Muscle of leg (tissue), 3 donors: ENCODE measurements at regions not wholly inside any gene's neighbourhood (a gene's known extent, or its start where the extent isn't known, plus 50 kb on each side); places are given as distances from the start of the nearest gene placed in this dataset.

Source experiments
- DNase-seq: peaks from one replicate; pipeline ENCODE4 v3.0.0; 2013
- H3K27ac ChIP-seq: one replicate; pipeline ENCODE4 v1.5.1; 2013; ENCODE audit warnings: mild to moderate bottlenecking, low read length, control low read depth
- H3K27me3 ChIP-seq: one replicate; pipeline ENCODE4 v1.6.1; 2013; ENCODE audit warnings: low read length; ENCODE audit not compliant: control insufficient read depth, insufficient read depth
- H3K36me3 ChIP-seq: one replicate; pipeline ENCODE4 v1.6.1; 2013; ENCODE audit warnings: low read length; ENCODE audit not compliant: control insufficient read depth, insufficient read depth
- H3K4me1 ChIP-seq: one replicate; pipeline ENCODE4 v1.6.1; 2013; ENCODE audit warnings: low read length; ENCODE audit not compliant: control insufficient read depth, insufficient read depth
- H3K4me3 ChIP-seq: one replicate; pipeline ENCODE4 v1.5.1; 2013; ENCODE audit warnings: low read length, control low read depth
- H3K9me3 ChIP-seq: replicated peaks from 2 replicates; pipeline ENCODE4 v1.6.1; 2013; ENCODE audit warnings: low read depth, low read length; ENCODE audit not compliant: control insufficient read depth
- WGBS: methylation state at CpG from one replicate; pipeline ENCODE4 v1.1.5; 2013; ENCODE audit warnings: missing lambda C conversion rate; ENCODE audit not compliant: insufficient coverage; 5-methylcytosine and 5-hydroxymethylcytosine counted together

DNA sequence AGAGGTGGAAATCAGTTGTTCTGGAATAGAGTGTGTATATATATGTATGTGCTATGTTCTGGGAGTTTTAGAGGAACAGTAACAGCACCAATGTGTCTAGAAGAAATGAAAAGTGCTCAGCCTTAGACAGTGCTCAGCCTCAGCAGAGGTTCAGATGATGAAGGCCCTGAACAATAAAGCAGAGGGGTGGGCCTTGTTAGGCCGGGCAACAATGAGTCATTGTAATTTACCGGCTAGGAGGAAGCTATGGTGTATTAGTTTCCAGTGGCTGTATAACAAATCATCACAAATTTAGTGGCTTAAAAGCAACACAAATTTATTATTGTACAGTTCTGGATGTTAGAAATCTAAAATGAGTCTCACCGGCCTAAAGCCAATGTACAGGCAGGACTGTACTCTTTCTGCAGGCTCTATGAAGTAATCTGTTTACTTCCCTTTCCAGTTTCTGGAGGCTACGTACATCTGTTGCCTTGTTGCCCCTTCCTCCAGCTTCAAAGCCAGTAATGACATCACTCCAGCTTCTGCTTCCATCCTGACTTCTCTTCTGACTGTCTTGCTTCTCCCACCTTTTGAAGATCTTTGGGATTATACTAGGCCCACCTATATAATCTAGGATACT, 84.6 kb downstream of the CH25H start:
- Histone ChIP-seq H3K27me3 (no peaks in the 10 kb centered on the region), H3K4me3 (no peak overlapping the region), H3K9me3 (no peaks in the 10 kb centered on the region), H3K27ac (peak overlapping the region; percentile 71), H3K36me3 (no peaks in the 10 kb centered on the region), H3K4me1 (no peaks in the 10 kb centered on the region)
- 33% methylated on average over 2 of the region's 4 CpGs for WGBS
- DNase-seq = peak; percentile 69

GRCh38 chr10:89121764-89122020, 85.4 kb downstream of the CH25H start:
- Histone ChIP-seq H3K36me3 (no peaks in the 10 kb centered on the region), H3K4me1 (no peaks in the 10 kb centered on the region), H3K9me3 (no peaks in the 10 kb centered on the region), H3K27ac (no peak overlapping the region), H3K27me3 (no peaks in the 10 kb centered on the region), H3K4me3 (no peak overlapping the region)
- no peak for DNase-seq

DNA sequence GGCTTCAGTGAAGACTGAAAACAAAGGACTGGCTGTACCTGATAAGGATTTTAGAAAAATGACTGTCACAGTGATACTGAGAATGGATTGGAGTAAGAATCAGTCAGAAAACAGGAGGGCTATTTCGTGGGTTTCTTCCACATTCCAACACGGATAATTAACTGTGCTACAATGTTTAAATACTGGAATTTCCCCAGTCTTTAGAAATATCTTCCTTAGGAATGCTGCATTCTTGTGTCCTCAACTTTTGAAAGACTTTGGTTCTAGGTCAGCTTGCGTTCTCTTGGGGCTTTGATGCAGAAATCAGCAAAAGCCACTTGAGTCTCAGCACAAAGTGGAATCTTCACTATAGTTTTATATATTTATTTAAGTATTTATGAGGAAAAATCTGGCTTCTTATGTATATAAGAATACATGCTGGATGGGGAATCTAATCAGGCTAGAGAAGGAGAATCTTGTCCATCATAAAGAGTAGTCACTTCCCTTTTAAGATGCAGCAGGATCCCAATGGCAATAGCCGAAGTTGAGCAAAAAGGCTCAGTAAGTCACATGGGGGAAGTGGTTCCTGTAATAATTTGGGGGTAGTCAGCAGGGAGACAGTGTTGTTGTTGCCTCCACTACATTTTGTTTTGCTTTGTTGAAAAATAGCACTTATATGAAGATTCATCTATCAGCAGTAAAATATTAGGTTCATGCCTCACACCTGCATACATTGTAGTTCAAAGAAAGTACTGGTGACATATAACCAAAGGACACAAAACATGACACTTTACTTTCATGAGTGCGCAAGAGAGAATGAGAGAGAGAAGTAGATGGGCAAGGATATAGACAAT, 86.0 kb downstream of the CH25H start:
- Histone ChIP-seq H3K4me1 (no peaks in the 10 kb centered on the region), H3K4me3 (no peak overlapping the region), H3K36me3 (no peaks in the 10 kb centered on the region), H3K27me3 (no peaks in the 10 kb centered on the region), H3K27ac (no peak overlapping the region), H3K9me3 (no peaks in the 10 kb centered on the region)
- WGBS = no CpG with 5 or more reads among the region's 5 CpGs
- DNase-seq = peak; percentile 47

DNA sequence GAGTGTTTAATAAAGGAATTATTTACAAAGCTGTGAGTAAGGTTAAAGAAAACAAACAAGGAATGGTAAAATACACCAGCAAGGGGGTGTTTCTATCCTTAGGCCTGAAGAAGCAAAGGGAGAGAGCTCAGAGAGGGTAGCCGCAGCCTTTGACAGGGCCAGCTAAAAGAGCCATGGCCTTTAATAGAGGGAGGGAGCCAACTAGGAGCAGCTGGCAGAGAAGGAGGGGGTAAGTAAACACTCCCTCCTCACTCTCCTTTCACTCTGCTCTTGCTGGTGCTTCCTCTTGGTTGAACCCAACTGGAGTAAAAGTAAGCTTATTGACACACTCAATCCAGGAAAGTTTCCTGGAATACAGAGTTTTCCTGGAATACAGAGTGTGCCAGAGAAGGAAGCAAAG, 87.5 kb downstream of the CH25H start:
- H3K4me1 ChIP-seq = no peaks in the 10 kb centered on the region
- no peak for DNase-seq
- H3K27ac ChIP-seq = no peak overlapping the region
- 100% methylated on average over 1 of the region's 1 CpG for WGBS
- no peaks in the 10 kb centered on the region for H3K36me3 ChIP-seq
- no peaks in the 10 kb centered on the region for H3K27me3 ChIP-seq
- H3K9me3 ChIP-seq = no peaks in the 10 kb centered on the region
- no peak overlapping the region for H3K4me3 ChIP-seq

DNA sequence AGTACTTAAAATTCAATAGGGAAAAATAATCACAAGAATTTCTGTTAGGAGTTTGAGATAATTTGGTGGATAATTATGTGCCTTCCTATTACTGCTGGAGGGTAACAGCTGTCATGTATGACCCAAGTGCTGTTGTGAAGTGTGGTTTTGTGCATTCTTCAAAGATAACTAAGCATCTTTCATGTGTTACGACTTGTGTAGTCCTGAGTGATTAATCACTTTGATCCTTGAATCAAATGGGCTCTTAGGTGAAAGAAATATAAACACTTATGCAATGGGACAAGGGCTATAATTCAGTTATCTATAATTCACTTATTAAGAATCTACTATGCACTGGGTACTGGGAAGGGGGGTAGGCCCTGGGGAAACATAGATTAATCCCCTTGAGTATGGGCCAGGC, 89.0 kb downstream of the CH25H start:
- WGBS = no CpG with 5 or more reads among the region's 1 CpG
- no peak overlapping the region for H3K4me3 ChIP-seq
- no peaks in the 10 kb centered on the region for H3K36me3 ChIP-seq
- H3K27me3 ChIP-seq = no peaks in the 10 kb centered on the region
- no peaks in the 10 kb centered on the region for H3K4me1 ChIP-seq
- no peaks in the 10 kb centered on the region for H3K9me3 ChIP-seq
- DNase-seq = no peak
- H3K27ac ChIP-seq = no peak overlapping the region

DNA sequence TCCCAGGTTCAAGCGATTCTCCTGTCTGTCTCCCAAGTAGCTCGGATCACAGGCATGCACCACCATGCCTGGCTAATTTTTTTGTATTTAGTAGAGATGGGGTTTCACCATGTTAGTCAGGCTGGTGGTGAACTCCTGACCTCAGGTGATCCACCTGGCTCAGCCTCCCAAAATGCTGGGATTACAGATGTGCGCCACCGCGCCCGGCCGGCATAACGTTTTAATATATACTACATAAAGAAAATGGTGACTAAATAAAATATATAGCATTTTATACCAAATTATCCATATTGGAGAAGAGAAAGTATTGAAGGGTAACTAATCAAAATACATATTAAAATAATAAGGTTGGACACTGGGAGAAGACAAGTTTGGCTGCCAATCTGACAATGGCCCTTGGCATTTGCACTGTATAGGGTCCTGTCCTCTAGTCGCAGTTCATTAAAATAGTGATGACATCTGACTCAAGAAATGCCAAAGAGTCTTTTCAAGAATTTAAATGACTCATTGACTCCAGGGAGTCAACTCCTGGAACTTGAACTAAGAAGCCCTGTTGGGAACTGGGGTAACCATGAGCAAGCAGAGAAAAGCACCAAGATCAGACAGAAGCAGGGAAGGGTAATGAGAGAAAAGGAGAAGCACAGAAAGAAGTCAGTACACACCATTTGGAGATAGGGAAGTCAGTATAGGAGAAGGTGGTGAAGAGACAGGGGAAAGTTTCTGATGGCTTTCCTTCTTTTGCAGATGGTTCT, 91.1 kb downstream of the CH25H start:
- WGBS = 64% methylated on average over 1 of the region's 9 CpGs
- no peaks in the 10 kb centered on the region for H3K9me3 ChIP-seq
- H3K27me3 ChIP-seq = no peaks in the 10 kb centered on the region
- no peak overlapping the region for H3K27ac ChIP-seq
- H3K4me1 ChIP-seq = no peaks in the 10 kb centered on the region
- no peaks in the 10 kb centered on the region for H3K36me3 ChIP-seq
- H3K4me3 ChIP-seq = no peak overlapping the region
- peak; percentile 43 for DNase-seq

DNA sequence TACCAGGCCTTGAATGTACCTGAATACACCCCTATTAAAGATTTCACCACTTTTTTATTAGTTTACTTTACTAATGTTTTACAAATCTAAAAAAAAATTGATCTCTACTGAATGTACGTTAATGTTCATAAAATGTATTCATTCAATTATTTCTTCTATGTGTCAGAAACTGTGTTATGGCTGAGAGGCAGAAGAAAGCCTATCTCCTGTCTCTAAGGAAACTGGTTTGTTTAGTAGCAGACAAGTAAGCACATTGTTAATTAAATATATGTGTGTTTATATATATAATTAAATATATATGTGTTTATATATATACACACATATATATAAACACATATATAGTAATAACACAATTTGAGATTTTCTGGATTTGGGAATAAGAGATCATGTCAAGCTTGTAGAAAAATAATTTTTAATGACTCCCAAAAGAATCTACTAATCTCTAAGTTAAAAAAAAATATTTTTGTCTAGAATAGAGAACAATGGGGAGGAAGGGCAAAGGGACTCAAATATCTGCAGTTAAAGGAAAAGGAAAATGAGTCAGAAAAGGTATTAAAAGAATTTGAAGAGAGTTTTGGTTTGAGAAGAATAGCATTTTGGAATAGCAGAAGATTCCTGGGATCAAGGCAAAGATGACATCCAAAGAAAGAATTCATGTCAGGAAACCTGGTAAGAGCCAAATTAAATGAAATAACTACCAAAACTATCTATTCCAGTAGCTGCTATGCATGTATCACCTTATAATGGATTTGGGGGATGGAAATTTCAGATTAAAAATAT, 92.1 kb downstream of the CH25H start:
- Histone ChIP-seq H3K27me3 (no peaks in the 10 kb centered on the region), H3K4me3 (no peak overlapping the region), H3K4me1 (no peaks in the 10 kb centered on the region), H3K36me3 (no peaks in the 10 kb centered on the region), H3K27ac (no peak overlapping the region), H3K9me3 (no peaks in the 10 kb centered on the region)
- no peak for DNase-seq
- no CpG with 5 or more reads among the region's 1 CpG for WGBS

DNA sequence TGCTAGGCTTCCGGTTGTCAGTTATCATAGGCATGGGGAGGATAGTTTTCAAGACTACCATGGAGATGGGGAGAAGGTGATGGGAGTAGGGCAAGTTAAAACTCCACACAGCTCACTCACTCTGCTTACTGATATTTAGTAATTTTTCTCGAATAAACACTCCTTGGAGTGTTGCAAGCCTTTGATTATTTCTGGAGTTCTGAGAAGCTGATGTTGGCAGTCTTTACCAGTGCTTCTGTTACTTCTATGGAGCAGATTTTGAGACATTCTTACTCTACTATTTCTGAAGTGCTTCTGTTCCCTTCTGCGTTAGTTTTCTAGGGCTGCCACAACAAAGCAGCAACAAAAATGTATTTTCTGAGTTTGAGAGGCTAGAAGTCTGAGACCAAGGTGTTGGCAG, 104.4 kb downstream of the CH25H start:
- H3K36me3 ChIP-seq = no peaks in the 10 kb centered on the region
- H3K27me3 ChIP-seq = no peaks in the 10 kb centered on the region
- H3K9me3 ChIP-seq = no peaks in the 10 kb centered on the region
- no peak overlapping the region for H3K4me3 ChIP-seq
- no peak overlapping the region for H3K27ac ChIP-seq
- no CpG with 5 or more reads among the region's 3 CpGs for WGBS
- H3K4me1 ChIP-seq = no peaks in the 10 kb centered on the region
- DNase-seq = no peak

- Histone ChIP-seq H3K27ac (no peak overlapping the region), H3K4me1 (no peaks in the 10 kb centered on the region), H3K27me3 (no peaks in the 10 kb centered on the region), H3K9me3 (no peaks in the 10 kb centered on the region), H3K4me3 (no peak overlapping the region), H3K36me3 (no peaks in the 10 kb centered on the region)
- WGBS = no CpG with 5 or more reads among the region's 4 CpGs
- no peak for DNase-seq
These were observed 105.2 kb downstream of the CH25H start for GRCh38 chr10:89101943-89102342.

DNA sequence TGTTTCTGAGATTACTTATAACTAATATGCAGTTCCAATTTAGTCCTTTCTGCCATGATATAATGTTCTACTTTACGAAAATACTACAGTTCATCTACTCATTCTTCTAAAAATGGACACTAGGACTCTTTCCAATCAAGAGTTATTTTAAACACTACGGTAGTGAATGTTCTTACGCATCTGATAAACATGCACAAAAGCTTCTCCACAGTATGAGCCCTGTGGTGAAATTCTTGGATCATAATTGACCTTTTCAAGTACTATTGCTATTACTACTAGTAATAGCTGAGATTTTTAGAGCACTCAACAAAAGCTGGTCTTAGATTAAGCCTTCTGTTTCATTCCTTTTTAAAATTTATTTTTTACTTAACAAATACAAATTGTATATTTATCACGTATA, 106.4 kb downstream of the CH25H start:
- DNase-seq = no peak
- no CpG with 5 or more reads among the region's 4 CpGs for WGBS
- Histone ChIP-seq H3K9me3 (no peaks in the 10 kb centered on the region), H3K4me1 (no peaks in the 10 kb centered on the region), H3K4me3 (no peak overlapping the region), H3K27me3 (no peaks in the 10 kb centered on the region), H3K27ac (no peak overlapping the region), H3K36me3 (no peaks in the 10 kb centered on the region)
